WERI-Rb-1 (cell line): ENCODE measurements at regions not wholly inside any gene's neighbourhood (a gene's known extent, or its start where the extent isn't known, plus 50 kb on each side); places are given as distances from the start of the nearest gene placed in this dataset.

Source experiments
- DNase-seq: peaks from one replicate; pipeline ENCODE4 v3.0.0-alpha.2; 2020
- H3K27ac ChIP-seq: fragments of 250-450 bp; sonication (Bioruptor Pico); 2 replicates; pipeline ENCODE4 v1.5.1; 2020; ENCODE audit warnings: mild to moderate bottlenecking, moderate library complexity
- H3K27me3 ChIP-seq: fragments of 250-450 bp; sonication (Bioruptor Pico); 2 replicates; pipeline ENCODE4 v1.5.1; 2021; ENCODE audit warnings: mild to moderate bottlenecking, low read depth, moderate library complexity; ENCODE audit not compliant: insufficient read depth, severe bottlenecking
- H3K36me3 ChIP-seq: fragments of 250-450 bp; sonication (Bioruptor Pico); 2 replicates; pipeline ENCODE4 v1.5.1; 2020; ENCODE audit warnings: mild to moderate bottlenecking, moderate library complexity
- H3K4me3 ChIP-seq: 2 replicates; pipeline ENCODE4 v1.5.1; 2011; ENCODE audit warnings: low read depth, mild to moderate bottlenecking, control low read depth, low read length
- H3K9me3 ChIP-seq: fragments of 250-450 bp; sonication (Bioruptor Pico); 2 replicates; pipeline ENCODE4 v1.5.1; 2021; ENCODE audit warnings: mild to moderate bottlenecking, moderate library complexity; ENCODE audit not compliant: severe bottlenecking
- TF ChIP-seq, protein P1 (sequence below): IDR thresholded peaks from 2 replicates; pipeline ENCODE4 v1.5.1; 2011; ENCODE audit warnings: low read depth, mild to moderate bottlenecking, control low read depth, inconsistent platforms, low read length

DNA sequence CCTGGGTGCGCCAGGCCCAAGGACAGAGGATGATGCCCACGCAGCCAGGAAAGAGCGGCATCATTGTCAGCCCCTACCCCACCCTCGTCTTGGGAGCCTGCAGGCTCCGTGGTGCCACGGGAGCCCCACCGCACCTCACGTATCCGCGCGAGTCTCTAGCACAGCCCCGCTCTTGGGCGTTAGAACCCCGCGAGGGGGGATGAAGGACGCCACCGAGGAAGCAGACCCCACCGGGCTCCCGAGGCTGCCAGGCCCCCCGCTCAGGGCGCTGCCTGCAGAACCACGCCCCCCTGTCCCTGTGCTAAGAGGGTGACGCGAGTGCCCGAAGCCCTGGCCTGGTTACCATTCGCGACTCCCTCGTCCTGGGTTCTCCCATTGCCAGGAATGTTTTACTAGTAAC lies 52.3 kb upstream of the MS4A8 start:
- H3K27me3 ChIP-seq: no peaks in the 10 kb centered on the region
- H3K9me3 ChIP-seq: peaks cover 7% of the 10 kb centered on the region
- H3K36me3 ChIP-seq: no peaks in the 10 kb centered on the region
- H3K27ac ChIP-seq: no peak overlapping the region
- TF ChIP-seq, protein P1, sequence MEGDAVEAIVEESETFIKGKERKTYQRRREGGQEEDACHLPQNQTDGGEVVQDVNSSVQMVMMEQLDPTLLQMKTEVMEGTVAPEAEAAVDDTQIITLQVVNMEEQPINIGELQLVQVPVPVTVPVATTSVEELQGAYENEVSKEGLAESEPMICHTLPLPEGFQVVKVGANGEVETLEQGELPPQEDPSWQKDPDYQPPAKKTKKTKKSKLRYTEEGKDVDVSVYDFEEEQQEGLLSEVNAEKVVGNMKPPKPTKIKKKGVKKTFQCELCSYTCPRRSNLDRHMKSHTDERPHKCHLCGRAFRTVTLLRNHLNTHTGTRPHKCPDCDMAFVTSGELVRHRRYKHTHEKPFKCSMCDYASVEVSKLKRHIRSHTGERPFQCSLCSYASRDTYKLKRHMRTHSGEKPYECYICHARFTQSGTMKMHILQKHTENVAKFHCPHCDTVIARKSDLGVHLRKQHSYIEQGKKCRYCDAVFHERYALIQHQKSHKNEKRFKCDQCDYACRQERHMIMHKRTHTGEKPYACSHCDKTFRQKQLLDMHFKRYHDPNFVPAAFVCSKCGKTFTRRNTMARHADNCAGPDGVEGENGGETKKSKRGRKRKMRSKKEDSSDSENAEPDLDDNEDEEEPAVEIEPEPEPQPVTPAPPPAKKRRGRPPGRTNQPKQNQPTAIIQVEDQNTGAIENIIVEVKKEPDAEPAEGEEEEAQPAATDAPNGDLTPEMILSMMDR: no peak
- H3K4me3 ChIP-seq: no peak overlapping the region
- DNase-seq: no peak
